Fibroblast of the aortic adventitia (primary cell): ENCODE measurements at regions not wholly inside any gene's neighbourhood (a gene's known extent, or its start where the extent isn't known, plus 50 kb on each side); places are given as distances from the start of the nearest gene placed in this dataset.

Experiments used
- DNase-seq: peaks from one replicate; pipeline ENCODE4 v3.0.0-alpha.2; 2010; ENCODE audit warnings: low read depth
- H3K4me3 ChIP-seq: 2 replicates; pipeline ENCODE4 v1.5.1; 2011; ENCODE audit warnings: low read depth, mild to moderate bottlenecking, control low read depth, low read length, moderate library complexity
- TF ChIP-seq, protein P1 (sequence below): IDR thresholded peaks from 2 replicates; pipeline ENCODE4 v1.5.1; 2011; ENCODE audit warnings: mild to moderate bottlenecking, low read length, control low read depth, inconsistent platforms; ENCODE audit not compliant: insufficient read depth

GRCh38 chr17:71709271-71709890, 411.4 kb upstream of the SOX9 start:
- H3K4me3 ChIP-seq = no peak overlapping the region
- TF ChIP-seq, protein P1, sequence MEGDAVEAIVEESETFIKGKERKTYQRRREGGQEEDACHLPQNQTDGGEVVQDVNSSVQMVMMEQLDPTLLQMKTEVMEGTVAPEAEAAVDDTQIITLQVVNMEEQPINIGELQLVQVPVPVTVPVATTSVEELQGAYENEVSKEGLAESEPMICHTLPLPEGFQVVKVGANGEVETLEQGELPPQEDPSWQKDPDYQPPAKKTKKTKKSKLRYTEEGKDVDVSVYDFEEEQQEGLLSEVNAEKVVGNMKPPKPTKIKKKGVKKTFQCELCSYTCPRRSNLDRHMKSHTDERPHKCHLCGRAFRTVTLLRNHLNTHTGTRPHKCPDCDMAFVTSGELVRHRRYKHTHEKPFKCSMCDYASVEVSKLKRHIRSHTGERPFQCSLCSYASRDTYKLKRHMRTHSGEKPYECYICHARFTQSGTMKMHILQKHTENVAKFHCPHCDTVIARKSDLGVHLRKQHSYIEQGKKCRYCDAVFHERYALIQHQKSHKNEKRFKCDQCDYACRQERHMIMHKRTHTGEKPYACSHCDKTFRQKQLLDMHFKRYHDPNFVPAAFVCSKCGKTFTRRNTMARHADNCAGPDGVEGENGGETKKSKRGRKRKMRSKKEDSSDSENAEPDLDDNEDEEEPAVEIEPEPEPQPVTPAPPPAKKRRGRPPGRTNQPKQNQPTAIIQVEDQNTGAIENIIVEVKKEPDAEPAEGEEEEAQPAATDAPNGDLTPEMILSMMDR = no peak
- no peak for DNase-seq

DNA sequence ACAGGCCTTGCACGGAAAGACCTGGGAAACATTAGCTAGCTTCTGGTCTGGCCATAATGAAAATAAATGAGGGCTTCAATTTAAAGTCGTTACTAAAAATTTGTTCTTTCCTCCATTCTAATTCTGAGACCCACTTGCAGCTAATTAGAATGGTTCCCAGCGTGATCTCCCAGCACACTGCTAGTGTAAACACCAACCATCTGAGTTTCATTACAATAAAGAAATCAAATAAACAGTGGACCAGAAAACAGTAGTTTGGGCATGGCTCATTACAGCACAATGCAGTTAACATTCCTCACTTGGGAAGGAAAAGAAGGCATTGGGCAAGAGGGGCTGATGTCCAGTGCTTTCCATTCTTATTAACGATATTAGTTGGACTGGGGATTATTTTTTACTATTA, 410.9 kb upstream of the SOX9 start:
- DNase-seq = no peak
- TF ChIP-seq, protein P1 = no peak
- H3K4me3 ChIP-seq = no peak overlapping the region

DNA sequence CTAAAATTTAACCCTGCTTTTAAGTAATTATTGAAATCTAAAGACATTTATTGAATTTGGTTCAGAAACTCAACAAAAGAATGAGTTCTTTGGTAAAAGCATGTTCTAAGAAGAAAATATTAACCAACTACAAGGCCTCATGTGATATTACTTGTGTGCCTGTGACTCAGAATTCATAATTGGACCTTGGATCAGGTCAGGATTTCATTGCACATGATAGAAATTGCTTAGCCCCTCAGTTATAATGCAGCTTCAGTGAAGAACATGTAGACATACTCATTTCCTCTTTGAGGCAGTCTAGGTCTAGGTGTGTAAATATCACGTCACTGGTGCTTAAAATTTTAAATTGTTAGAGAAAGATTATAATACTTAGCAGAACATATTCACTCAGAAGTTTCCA, 410.0 kb upstream of the SOX9 start:
- DNase-seq = no peak
- no peak overlapping the region for H3K4me3 ChIP-seq
- TF ChIP-seq, protein P1 = no peak

DNA sequence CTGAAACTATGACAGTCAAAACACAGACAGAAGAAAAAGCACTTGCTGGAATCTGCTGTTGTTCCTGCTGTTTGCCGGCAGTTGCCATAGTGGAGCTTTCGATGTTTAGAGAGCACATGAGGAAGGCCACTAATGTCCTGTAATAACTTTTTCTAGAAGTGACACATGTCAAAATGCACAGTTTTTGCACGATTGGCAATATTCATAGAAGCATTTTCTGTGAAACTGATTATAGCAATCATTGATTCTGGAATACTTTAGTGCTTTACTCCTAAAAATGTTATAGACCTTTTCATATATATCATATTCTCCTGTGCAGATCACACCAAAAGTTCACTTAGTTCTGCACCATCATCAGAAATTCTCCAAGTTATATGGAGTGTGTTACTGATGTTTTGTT, 407.0 kb upstream of the SOX9 start:
- DNase-seq = no peak
- TF ChIP-seq, protein P1 = no peak
- H3K4me3 ChIP-seq = no peak overlapping the region

- TF ChIP-seq, protein P1 = no peak
- H3K4me3 ChIP-seq = no peak overlapping the region
- no peak for DNase-seq
These were observed 396.5 kb upstream of the SOX9 start for GRCh38 chr17:71724339-71724738.

- no peak for DNase-seq
- H3K4me3 ChIP-seq = no peak overlapping the region
- TF ChIP-seq, protein P1 = no peak
These were observed 395.0 kb upstream of the SOX9 start for GRCh38 chr17:71725811-71726210.

GRCh38 chr17:71726341-71726740, 394.5 kb upstream of the SOX9 start:
- no peak for DNase-seq
- TF ChIP-seq, protein P1 = no peak
- H3K4me3 ChIP-seq = no peak overlapping the region
